Esophagus muscularis mucosa (tissue), 4 donors: ENCODE measurements at regions not wholly inside any gene's neighbourhood (a gene's known extent, or its start where the extent isn't known, plus 50 kb on each side); places are given as distances from the start of the nearest gene placed in this dataset.

Experiments
- DNase-seq: peaks from one replicate; pipeline ENCODE4 v3.0.0-alpha.2; 2017; ENCODE audit errors: extremely low spot score
- H3K27ac ChIP-seq, 4 donors: fragments of 200-600 bp; sonication (generic); replicated peaks in 1 of 4; 1 replicate in 3 of 4; 2 replicates in 1 of 4; pipeline ENCODE4 v1.5.1; 2016 to 2019; ENCODE audit warnings: mild to moderate bottlenecking in 1 of 4
- H3K27me3 ChIP-seq, 4 donors: fragments of 200-600 bp; sonication (generic); one replicate each; pipeline versions ENCODE4 v1.5.1 to v1.6.0; 2016 to 2019
- H3K36me3 ChIP-seq, 4 donors: fragments of 200-600 bp; sonication (generic); one replicate each; pipeline ENCODE4 v1.5.1; 2016 to 2019
- H3K4me1 ChIP-seq, 4 donors: fragments of 200-600 bp; sonication (generic); one replicate each; pipeline ENCODE4 v1.5.1; 2016 to 2019
- H3K4me3 ChIP-seq, 4 donors: fragments of 200-600 bp; sonication (generic); 1 replicate in 2 of 4; 2 replicates in 2 of 4; pipeline ENCODE4 v1.5.1; 2016 to 2019; ENCODE audit warnings: mild to moderate bottlenecking in 4 of 4, moderate library complexity in 1 of 4
- H3K9me3 ChIP-seq, 4 donors: fragments of 200-600 bp; sonication (generic); 1 replicate in 3 of 4; 2 replicates in 1 of 4; pipeline ENCODE4 v1.5.1; 2016 to 2019
- EP300 ChIP-seq: sonication (generic); formaldehyde crosslinking; IDR thresholded peaks from one replicate; pipeline ENCODE4 v1.6.1; 2017; ENCODE audit warnings: antibody characterized with exemption
- POLR2A ChIP-seq: fragments of 450-650 bp; IDR thresholded peaks from one replicate; pipeline ENCODE4 v1.6.1; 2017; ENCODE audit warnings: antibody characterized with exemption, moderate library complexity, mild to moderate bottlenecking, low read depth
- POLR2AphosphoS5 ChIP-seq, 2 donors: sonication (generic); formaldehyde crosslinking; IDR thresholded peaks; one replicate each; pipeline ENCODE4 v1.6.1; 2017; ENCODE audit warnings: antibody characterized with exemption in 2 of 2
- WGBS: methylation state at CpG from one replicate; pipeline ENCODE4 v1.1.5; 2018; 5-methylcytosine and 5-hydroxymethylcytosine counted together
- intact Hi-C: fragments of 100-400 bp; cut with DNase I; formaldehyde crosslinking; loops from one replicate; pipeline ENCODE4 v1.15.1; 2023
- TF ChIP-seq, protein P1 (sequence below), 3 experiments: fragments of 200-600 bp in 2 of 3; fragments of 450-650 bp in 1 of 3; sonication (generic) in 2 of 3; IDR thresholded peaks; one replicate each; pipeline ENCODE4 v1.5.1; 2017 to 2019; ENCODE audit warnings: antibody characterized with exemption in 3 of 3, mild to moderate bottlenecking in 2 of 3, moderate library complexity in 1 of 3

DNA sequence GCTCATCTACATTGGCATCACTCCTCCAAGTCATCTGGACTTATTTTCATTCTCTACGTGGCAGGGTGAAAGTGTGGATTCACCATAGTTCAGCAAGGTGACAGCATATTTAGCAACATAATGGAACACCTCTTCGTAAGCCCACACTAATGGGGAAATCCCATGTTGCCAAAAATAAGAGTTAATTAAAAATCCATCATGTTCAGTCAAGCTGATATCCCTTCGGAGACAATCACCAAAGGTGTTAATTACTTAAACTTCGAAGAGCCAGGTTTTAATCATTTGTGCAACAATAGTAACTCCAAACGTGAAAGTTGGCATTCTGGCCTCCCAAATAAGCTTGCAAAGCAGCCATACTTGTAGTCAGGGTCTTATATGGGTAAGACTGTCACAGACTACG, 242.9 kb downstream of the NSG2 start:
- Histone ChIP-seq H3K36me3 (no peaks in the 10 kb centered on the region), H3K27me3 (peaks cover 0 to 7% (median 0%) of the 10 kb centered on the region in 4 donors), H3K27ac (no peak overlapping the region), H3K9me3 (peaks cover 0 to 6% (median 0%) of the 10 kb centered on the region in 4 donors), H3K4me3 (no peak overlapping the region), H3K4me1 (no peaks in the 10 kb centered on the region)
- peak; percentile 60 for DNase-seq
- TF ChIP-seq, protein P1, sequence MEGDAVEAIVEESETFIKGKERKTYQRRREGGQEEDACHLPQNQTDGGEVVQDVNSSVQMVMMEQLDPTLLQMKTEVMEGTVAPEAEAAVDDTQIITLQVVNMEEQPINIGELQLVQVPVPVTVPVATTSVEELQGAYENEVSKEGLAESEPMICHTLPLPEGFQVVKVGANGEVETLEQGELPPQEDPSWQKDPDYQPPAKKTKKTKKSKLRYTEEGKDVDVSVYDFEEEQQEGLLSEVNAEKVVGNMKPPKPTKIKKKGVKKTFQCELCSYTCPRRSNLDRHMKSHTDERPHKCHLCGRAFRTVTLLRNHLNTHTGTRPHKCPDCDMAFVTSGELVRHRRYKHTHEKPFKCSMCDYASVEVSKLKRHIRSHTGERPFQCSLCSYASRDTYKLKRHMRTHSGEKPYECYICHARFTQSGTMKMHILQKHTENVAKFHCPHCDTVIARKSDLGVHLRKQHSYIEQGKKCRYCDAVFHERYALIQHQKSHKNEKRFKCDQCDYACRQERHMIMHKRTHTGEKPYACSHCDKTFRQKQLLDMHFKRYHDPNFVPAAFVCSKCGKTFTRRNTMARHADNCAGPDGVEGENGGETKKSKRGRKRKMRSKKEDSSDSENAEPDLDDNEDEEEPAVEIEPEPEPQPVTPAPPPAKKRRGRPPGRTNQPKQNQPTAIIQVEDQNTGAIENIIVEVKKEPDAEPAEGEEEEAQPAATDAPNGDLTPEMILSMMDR (IDR thresholded peaks at IDR 0.05) = no peak
- TF ChIP-seq POLR2AphosphoS5 (IDR thresholded peaks at IDR 0.05) (no peak), POLR2A (no peak), EP300 (no peak)
- intact Hi-C loops = no loop called here
- WGBS = 74% methylated on average over 6 of the region's 6 CpGs

DNA sequence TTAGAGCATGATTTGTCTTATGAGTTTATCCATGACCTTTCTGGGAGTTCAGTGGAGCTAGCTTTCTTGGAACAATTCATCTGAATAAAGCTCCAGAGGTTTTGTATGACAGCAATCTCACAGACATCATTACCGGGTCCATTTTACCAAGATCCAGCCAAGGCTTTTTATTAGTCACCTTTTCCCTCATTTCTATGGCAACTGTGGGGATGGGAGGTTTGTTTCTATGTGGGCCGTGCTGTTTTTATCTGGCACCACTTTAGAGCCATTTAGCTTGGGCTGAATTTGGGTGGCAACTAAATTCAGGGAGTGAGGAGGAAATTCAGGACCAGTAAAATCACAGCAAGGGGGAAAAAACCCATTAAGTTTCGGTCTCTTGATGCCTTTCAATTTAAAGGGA, 245.7 kb downstream of the NSG2 start:
- Histone ChIP-seq H3K4me1 (no peaks in the 10 kb centered on the region), H3K27ac (no peak overlapping the region), H3K36me3 (no peaks in the 10 kb centered on the region), H3K9me3 (peaks cover 0 to 6% (median 0%) of the 10 kb centered on the region in 4 donors), H3K4me3 (no peak overlapping the region), H3K27me3 (no peaks in the 10 kb centered on the region)
- DNase-seq = peak; percentile 8
- TF ChIP-seq, protein P1 (IDR thresholded peaks at IDR 0.05) = no peak
- TF ChIP-seq EP300 = no peak
- no peak for TF ChIP-seq POLR2A
- no peak for TF ChIP-seq POLR2AphosphoS5 (IDR thresholded peaks at IDR 0.05)
- WGBS = 70% methylated on average over 3 of the region's 3 CpGs
- intact Hi-C loops = no loop called here

DNA sequence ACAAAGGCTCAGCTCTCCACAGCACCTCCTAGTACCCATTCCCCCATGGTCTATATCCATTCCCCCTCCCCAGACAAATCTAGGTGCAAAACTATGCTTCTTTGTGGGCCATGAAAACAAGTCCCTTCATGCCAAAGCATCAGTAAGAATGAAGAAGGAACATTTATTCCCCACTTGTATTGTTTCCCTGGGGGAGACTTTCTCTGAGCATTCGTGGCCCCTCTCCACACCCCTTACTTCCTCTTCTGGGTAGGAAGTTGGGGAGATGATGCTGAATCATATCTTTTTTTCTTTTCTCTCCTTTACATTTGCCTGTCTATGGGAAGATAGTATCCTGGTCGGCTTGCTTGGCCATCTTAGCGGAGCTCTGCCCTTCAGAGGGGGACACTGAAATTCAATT, 246.8 kb downstream of the NSG2 start:
- DNase-seq = peak; percentile 31
- Histone ChIP-seq H3K4me1 (no peaks in the 10 kb centered on the region), H3K36me3 (no peaks in the 10 kb centered on the region), H3K4me3 (no peak overlapping the region), H3K9me3 (peaks cover 0 to 10% (median 0%) of the 10 kb centered on the region in 4 donors), H3K27me3 (no peaks in the 10 kb centered on the region), H3K27ac (no peak overlapping the region)
- no peak for TF ChIP-seq POLR2AphosphoS5 (IDR thresholded peaks at IDR 0.05)
- TF ChIP-seq, protein P1 (IDR thresholded peaks at IDR 0.05) = no peak
- no peak for TF ChIP-seq EP300
- no peak for TF ChIP-seq POLR2A
- 88% methylated on average over 3 of the region's 3 CpGs for WGBS
- intact Hi-C loops = no loop called here

DNA sequence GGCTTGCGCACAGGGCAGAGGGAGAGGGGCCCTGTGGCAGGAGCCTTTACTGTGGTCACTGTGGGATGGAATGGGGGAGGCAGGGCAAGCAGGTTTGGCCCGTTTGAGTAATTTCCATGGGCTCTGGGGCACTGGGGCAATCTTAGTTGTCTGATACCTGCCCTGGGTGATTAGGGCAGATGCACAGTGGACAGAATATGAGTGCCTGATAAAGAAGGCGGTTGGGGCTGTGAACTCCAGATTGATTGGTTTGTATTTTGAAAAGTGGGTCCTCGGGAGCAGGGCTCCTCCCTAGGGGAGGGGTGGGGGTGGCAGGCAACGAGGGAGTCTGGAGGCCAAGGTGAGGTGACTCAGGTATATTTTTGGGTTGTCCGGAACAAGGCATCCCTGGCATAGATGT, 247.5 kb downstream of the NSG2 start:
- intact Hi-C loops = no loop called here
- Histone ChIP-seq H3K9me3 (peaks cover 0 to 12% (median 0%) of the 10 kb centered on the region in 4 donors), H3K27ac (no peak overlapping the region), H3K4me1 (no peaks in the 10 kb centered on the region), H3K4me3 (no peak overlapping the region), H3K36me3 (no peaks in the 10 kb centered on the region), H3K27me3 (no peaks in the 10 kb centered on the region)
- no peak for DNase-seq
- TF ChIP-seq POLR2A (no peak), EP300 (no peak), POLR2AphosphoS5 (IDR thresholded peaks at IDR 0.05) (no peak)
- TF ChIP-seq, protein P1 (IDR thresholded peaks at IDR 0.05) = no peak
- WGBS = 51% methylated on average over 6 of the region's 6 CpGs

DNA sequence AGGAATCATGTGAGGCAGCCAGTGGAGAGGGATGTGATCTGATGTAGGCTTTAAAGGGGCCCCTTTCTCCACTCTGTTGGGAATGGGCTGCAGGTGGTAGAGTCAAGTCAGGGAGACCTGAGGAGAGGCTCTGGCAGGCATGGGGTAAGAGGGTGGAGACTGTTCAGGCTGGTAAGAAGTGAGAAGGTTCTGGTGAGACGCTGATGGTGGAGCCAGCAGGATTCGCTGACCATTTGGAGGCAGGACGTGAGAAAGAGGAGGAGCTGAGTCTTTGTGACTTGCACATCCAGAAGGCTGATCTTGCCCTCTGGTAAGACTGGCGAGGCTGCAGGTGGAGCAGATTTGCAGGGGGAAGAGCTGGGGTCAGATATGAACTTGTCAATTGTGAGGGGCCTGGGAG, 248.0 kb downstream of the NSG2 start:
- Histone ChIP-seq H3K27me3 (no peaks in the 10 kb centered on the region), H3K4me1 (no peaks in the 10 kb centered on the region), H3K9me3 (peaks cover 0 to 14% (median 0%) of the 10 kb centered on the region in 4 donors), H3K36me3 (no peaks in the 10 kb centered on the region), H3K27ac (no peak overlapping the region), H3K4me3 (no peak overlapping the region)
- TF ChIP-seq POLR2AphosphoS5 (IDR thresholded peaks at IDR 0.05) = no peak
- TF ChIP-seq, protein P1 (IDR thresholded peaks at IDR 0.05) = no peak
- intact Hi-C loops = no loop called here
- 40% methylated on average over 4 of the region's 4 CpGs for WGBS
- DNase-seq = no peak
